ENCODE measurements at regions not wholly inside any gene's neighbourhood (a gene's known extent, or its start where the extent isn't known, plus 50 kb on each side); places are given as distances from the start of the nearest gene placed in this dataset.

DNA sequence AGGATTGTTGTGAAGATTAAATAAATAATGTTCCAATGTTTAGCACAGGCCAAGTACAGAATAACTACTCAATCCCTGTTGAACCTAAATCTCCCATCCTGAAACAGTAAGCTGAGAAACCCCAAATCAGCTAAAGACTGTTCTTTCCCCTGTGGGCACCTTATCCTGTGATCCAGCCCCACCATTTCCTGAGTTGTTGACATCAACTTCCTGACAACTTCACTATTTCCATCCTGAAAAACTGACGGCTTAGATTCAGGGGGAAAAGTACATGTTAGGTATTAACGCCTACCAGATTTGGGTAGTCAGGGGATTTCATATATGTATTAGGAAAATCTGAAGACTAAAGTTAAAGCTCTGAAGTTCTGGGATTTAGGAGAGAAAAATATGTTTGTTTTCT, 51.7 kb upstream of the PALMD start:
- Histone ChIP-seq H3K4me1 (replicated peaks in 1 of 4; ENCODE audit: control insufficient read depth in 3 of 4, insufficient read depth in 4 of 4, low read length in 3 of 4) (no peaks in the 10 kb centered on the region; a peak in 1 of 7 replicates), H3K27ac (ENCODE audit: low read depth, low read length) (no peak overlapping the region), H3K23ac (ENCODE audit: insufficient read length) (no peak overlapping the region), H4K8ac (ENCODE audit: extremely low read depth, insufficient read depth, low read length) (no peak overlapping the region), H2BK5ac (ENCODE audit: low read depth, low read length) (no peak overlapping the region), H3K56ac (replicated peaks; ENCODE audit: insufficient read length, low read depth, low read length) (no peak overlapping the region), H2BK15ac (ENCODE audit: low read length) (no peak overlapping the region), H2AFZ (ENCODE audit: low read length) (no peak overlapping the region), H2BK120ac (replicated peaks; ENCODE audit: low read depth, low read length) (no peak overlapping the region), H3K4me2 (ENCODE audit: insufficient read depth in 1 of 2, low read depth in 2 of 2, low read length in 2 of 2) (no peak overlapping the region), H3K27me3 (replicated peaks in 1 of 4; ENCODE audit: control insufficient read depth in 3 of 4, extremely low read depth in 1 of 4, insufficient read depth in 3 of 4, low read length in 3 of 4) (no peaks in the 10 kb centered on the region), H3K79me1 (ENCODE audit: low read depth, low read length) (no peaks in the 10 kb centered on the region), H3K79me2 (ENCODE audit: control insufficient read depth in 1 of 2, insufficient read depth in 2 of 2, low read length in 2 of 2) (no peaks in the 10 kb centered on the region), H3K9ac (replicated peaks in 1 of 4; ENCODE audit: extremely low read depth in 1 of 4, low read depth in 3 of 4, low read length in 3 of 4) (no peak overlapping the region), H3K14ac (ENCODE audit: insufficient read length) (no peak overlapping the region), H4K20me1 (replicated peaks in 1 of 2; ENCODE audit: control insufficient read depth in 1 of 2, insufficient read depth in 2 of 2, low read length in 2 of 2) (no peaks in the 10 kb centered on the region), H2BK12ac (ENCODE audit: low read depth, low read length) (no peak overlapping the region), H3K9me3 (ENCODE audit: insufficient read depth in 2 of 2, low read depth in 1 of 2, low read length in 1 of 2) (no peaks in the 10 kb centered on the region), H3K4ac (replicated peaks; ENCODE audit: insufficient read length, low read depth, low read length) (no peak overlapping the region), H3K23me2 (ENCODE audit: low read depth, low read length) (no peaks in the 10 kb centered on the region), H4K91ac (replicated peaks; ENCODE audit: insufficient read length, low read length) (no peak overlapping the region), H3K36me3 (ENCODE audit: control insufficient read depth in 2 of 4, insufficient read depth in 4 of 4, low read length in 3 of 4) (no peaks in the 10 kb centered on the region; a peak in 1 of 8 replicates), H3K4me3 (ENCODE audit: extremely low read depth in 1 of 4, insufficient read depth in 2 of 4, low read depth in 3 of 4, low read length in 4 of 4) (no peak overlapping the region), H4K5ac (ENCODE audit: insufficient read length, low read depth, low read length) (no peak overlapping the region), H2BK20ac (ENCODE audit: low read length) (no peak overlapping the region), H3K18ac (ENCODE audit: extremely low read depth, low read length) (no peak overlapping the region), H2AK5ac (ENCODE audit: low read depth, low read length) (no peak overlapping the region)
- POLR2A ChIA-PET (ENCODE audit: partially characterized antibody), result no interaction called here
- CTCF ChIA-PET (ENCODE audit: partially characterized antibody), result interaction anchor here (0.8 kb wide), 1 partner anchor 113 kb away, joined by 3 read pairs; no protein-coding TSS in a partner anchor
- no peak for FAIRE-seq
- 90% methylated on average over 2 of the region's 2 CpGs; no CpG with 5 or more reads in 1 of the 2 experiments for WGBS, 2 experiments (ENCODE audit: extremely low coverage in 1 of 2, insufficient coverage in 1 of 2, insufficient read length in 1 of 2, insufficient replicate concordance in 2 of 2, low coverage in 1 of 2, low lambda C conversion rate in 2 of 2, missing lambda C conversion rate in 1 of 2)
- TF ChIP-seq EZH2 (IDR thresholded peaks at IDR 0.05; ENCODE audit: low read depth, low read length, severe bottlenecking) (no peak), NANOG (IDR thresholded peaks at IDR 0.05; ENCODE audit: insufficient read depth, low read depth, low read length, poor library complexity, severe bottlenecking) (no peak), PHF8 (conservative IDR thresholded peaks at IDR 0.05; ENCODE audit: low read depth, low read length) (no peak), BCL11A (IDR thresholded peaks at IDR 0.05; ENCODE audit: low read depth in 2 of 2, low read length in 2 of 2) (no peak), KDM1A (IDR thresholded peaks at IDR 0.05; ENCODE audit: borderline replicate concordance, low read length) (no peak)
- DNase-seq (ENCODE audit: low read depth in 1 of 2, low spot score in 2 of 2), result no peak
